GM12875 (cell line): ENCODE measurements at regions not wholly inside any gene's neighbourhood (a gene's known extent, or its start where the extent isn't known, plus 50 kb on each side); places are given as distances from the start of the nearest gene placed in this dataset.

ENCODE experiments used
- H3K4me3 ChIP-seq: one replicate; pipeline ENCODE4 v1.5.1; 2011; ENCODE audit warnings: low read depth, low read length, control low read depth
- CTCF ChIP-seq: IDR thresholded peaks from 2 replicates; pipeline ENCODE4 v1.5.1; 2011; ENCODE audit warnings: low read depth, mild to moderate bottlenecking, control low read depth, inconsistent platforms, low read length, moderate library complexity, borderline replicate concordance; ENCODE audit not compliant: insufficient read depth

GRCh38 chr9:38281917-38282316, 110.6 kb upstream of the ALDH1B1 start:
- TF ChIP-seq CTCF, result no peak
- H3K4me3 ChIP-seq, result no peak overlapping the region

- TF ChIP-seq CTCF, result no peak
- H3K4me3 ChIP-seq, result no peak overlapping the region
Measured at GRCh38 chr9:38281196-38281595, 111.3 kb upstream of the ALDH1B1 start.

GRCh38 chr9:38280251-38280800, 112.2 kb upstream of the ALDH1B1 start:
- TF ChIP-seq CTCF, result no peak
- no peak overlapping the region for H3K4me3 ChIP-seq

GRCh38 chr9:38278931-38279679, 113.4 kb upstream of the ALDH1B1 start:
- no peak for TF ChIP-seq CTCF
- no peak overlapping the region for H3K4me3 ChIP-seq

GRCh38 chr9:38278457-38278856, 114.0 kb upstream of the ALDH1B1 start:
- H3K4me3 ChIP-seq, result no peak overlapping the region
- TF ChIP-seq CTCF, result no peak

GRCh38 chr9:38277601-38278200, 114.8 kb upstream of the ALDH1B1 start:
- no peak overlapping the region for H3K4me3 ChIP-seq
- no peak for TF ChIP-seq CTCF
